22Rv1 (cell line): ENCODE measurements at regions not wholly inside any gene's neighbourhood (a gene's known extent, or its start where the extent isn't known, plus 50 kb on each side); places are given as distances from the start of the nearest gene placed in this dataset.
"Not testable (repeated sequence)": the region's sequence is repeated elsewhere in the genome, so short reads cannot be mapped to it uniquely, and the experiment has no call there.

Source experiments
- H3K27ac ChIP-seq: fragments of 450-650 bp; 2 replicates; pipeline ENCODE4 v1.5.1; 2017
- CTCF ChIP-seq: fragments of 450-650 bp; IDR thresholded peaks from 2 replicates; pipeline ENCODE4 v1.5.1; 2017; ENCODE audit warnings: mild to moderate bottlenecking
- ZFX ChIP-seq: fragments of 450-650 bp; IDR thresholded peaks from 2 replicates; pipeline ENCODE4 v1.6.1; 2017; ENCODE audit warnings: antibody characterized with exemption, borderline replicate concordance

DNA sequence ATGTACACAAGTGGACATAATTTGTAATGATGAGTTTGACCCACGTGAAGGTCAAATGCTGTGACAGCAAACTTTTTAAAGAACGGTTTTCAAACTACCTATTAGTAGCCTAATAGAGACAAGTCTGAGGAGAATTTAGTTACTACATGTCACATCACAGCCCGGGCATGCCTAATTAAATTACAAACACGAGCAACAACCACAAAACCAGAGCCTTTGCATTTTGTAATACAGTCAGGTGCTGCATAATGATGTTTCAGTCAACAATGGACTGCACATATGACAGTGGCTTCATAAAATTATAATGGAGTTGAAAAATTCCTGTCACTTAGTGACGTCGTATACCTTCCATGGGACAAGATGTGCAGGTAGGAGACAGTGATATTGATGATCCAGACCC is 274.5 kb downstream of the DACT1 start:
- TF ChIP-seq ZFX (no peak), CTCF (no peak)
- H3K27ac ChIP-seq = no peak overlapping the region

GRCh38 chr14:58912799-58913432 is 275.2 kb downstream of the DACT1 start:
- no peak overlapping the region for H3K27ac ChIP-seq
- no peak for TF ChIP-seq ZFX
- TF ChIP-seq CTCF = no peak

GRCh38 chr14:58914279-58914855 is 274.1 kb upstream of the DAAM1 start:
- H3K27ac ChIP-seq = no peak overlapping the region
- TF ChIP-seq ZFX (no peak), CTCF (no peak)

DNA sequence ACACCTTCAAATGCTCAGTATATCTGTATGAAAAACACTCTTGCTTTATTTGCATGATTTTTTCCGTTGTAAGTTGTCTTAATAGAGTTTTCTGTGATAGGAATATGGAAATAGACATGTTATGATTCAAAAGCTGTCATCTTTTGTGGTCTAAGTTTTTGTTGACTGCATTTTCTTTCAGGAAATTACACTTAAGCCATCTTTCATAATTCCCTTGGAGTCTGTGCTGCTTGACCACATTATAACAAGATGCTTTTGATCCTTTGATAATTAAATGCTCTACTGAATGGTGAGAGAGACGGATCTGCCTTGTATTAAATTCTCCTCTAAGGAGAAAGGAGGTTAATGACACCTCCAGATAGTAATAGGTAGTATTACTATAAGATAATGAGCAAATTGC is 272.8 kb upstream of the DAAM1 start:
- H3K27ac ChIP-seq = no peak overlapping the region
- TF ChIP-seq CTCF (no peak), ZFX (no peak)

DNA sequence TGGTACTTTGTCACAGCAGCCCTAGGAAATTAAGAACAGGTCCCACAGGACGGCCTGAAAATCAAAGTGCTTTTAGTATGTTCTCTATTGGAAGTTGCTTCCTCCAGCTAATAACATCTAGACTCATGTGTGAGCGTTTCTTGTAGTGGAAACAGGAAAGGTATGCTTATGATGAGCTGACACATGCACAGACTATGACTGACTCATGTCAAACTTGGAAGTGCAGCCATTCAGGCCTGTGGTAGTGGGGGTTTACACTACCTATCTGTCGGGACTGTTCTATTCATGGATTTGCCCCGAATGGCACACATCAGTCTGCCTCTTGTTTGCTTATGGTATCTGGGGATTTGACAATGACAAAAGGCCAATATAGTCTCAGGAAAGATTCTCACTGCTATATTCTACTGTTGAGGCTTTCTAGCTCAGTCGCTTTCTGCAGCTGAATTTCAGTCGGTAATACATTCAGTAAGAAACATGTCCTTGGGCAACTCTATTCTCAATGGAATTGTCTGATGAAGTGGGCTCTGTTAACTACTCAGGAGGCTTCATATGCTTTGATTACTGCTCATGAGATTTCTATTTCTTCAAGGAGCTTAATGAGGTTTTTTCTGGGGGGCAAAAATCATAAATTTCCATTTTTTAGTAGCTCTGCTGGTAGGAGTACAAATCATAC is 270.3 kb upstream of the DAAM1 start:
- no peak overlapping the region for H3K27ac ChIP-seq

GRCh38 chr14:58919217-58919616 is 269.2 kb upstream of the DAAM1 start:
- no peak overlapping the region for H3K27ac ChIP-seq
- no peak for TF ChIP-seq CTCF
- TF ChIP-seq ZFX = no peak

More for the DNA sequence above, 270.3 kb upstream of the DAAM1 start:
- no peak for TF ChIP-seq ZFX
- TF ChIP-seq CTCF = no peak

DNA sequence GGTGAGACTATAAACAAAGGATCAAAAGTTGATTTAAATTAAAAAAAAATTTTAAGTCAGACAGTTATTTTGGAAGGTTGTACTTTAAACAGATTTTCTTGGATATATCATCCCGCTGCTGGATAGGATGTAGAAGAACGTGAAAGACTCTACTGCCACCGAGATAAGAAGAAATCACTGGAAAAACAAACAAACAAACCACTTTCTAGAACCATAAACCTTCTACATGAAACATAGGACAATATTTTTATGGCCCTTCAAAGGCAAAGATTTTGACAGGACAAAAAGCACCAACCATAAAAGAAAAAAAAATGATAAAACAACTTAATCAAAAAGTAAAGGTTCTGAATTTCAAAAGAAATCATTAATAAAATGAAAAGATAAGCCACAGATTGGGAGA is 268.2 kb upstream of the DAAM1 start:
- TF ChIP-seq CTCF = no peak
- TF ChIP-seq ZFX = no peak
- H3K27ac ChIP-seq = no peak overlapping the region

- H3K27ac ChIP-seq = not testable (repeated sequence)
Measured at GRCh38 chr14:58922201-58922940, 266.1 kb upstream of the DAAM1 start.
